Renal pelvis (tissue), 1 donor: ENCODE measurements at regions not wholly inside any gene's neighbourhood (a gene's known extent, or its start where the extent isn't known, plus 50 kb on each side); places are given as distances from the start of the nearest gene placed in this dataset.
"Not testable (repeated sequence)": the region's sequence is repeated elsewhere in the genome, so short reads cannot be mapped to it uniquely, and the experiment has no call there.

Source experiments
- DNase-seq: peaks from one replicate; pipeline ENCODE4 v3.0.0-alpha.2; 2013

DNA sequence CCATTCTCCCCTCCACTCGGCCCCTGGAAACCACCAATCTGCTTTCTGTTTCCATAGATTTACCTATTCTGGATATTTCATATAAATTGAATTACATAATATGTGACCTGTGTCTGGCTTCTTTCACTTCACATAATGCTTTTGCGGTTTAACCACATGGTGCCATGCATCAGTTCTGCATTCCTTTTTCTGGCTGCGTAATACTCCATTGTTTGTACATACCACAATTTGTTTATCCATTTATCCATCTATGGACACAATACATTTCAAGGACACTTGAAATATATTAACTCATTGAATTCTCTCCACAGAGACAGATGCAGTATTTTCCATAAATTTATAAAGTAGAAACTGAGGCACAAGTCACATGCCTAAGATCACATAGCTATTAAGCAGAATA lies 110.3 kb upstream of the ETV6 start:
- DNase-seq: no peak

DNA sequence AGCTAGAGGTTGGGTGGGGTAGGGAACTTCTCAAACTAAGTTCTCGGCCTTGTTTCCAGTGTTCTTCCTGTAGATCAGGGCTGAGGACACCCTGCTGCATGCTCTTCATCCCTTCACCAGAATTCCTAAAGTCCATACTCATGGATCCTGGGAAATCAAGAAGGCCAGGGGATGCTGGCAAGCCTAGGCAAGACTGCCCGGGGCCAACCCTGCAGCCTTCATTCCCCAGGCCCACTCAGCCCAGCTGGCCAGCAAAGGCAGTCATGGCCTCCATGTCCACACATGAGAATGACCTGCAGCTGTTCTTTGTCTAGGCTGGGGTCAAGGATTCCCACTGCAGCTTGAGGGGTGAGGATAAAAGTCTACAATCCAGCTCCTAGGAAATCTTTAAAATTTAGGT lies 109.3 kb upstream of the ETV6 start:
- no peak for DNase-seq

GRCh38 chr12:11540615-11541310 lies 108.7 kb upstream of the ETV6 start:
- DNase-seq: no peak

- DNase-seq: no peak
Observed at GRCh38 chr12:11542599-11542998, 106.9 kb upstream of the ETV6 start.

- DNase-seq: no peak
Observed at GRCh38 chr12:11543457-11544158, 105.9 kb upstream of the ETV6 start.

- no peak for DNase-seq
Observed at GRCh38 chr12:11545484-11546330, 103.8 kb upstream of the ETV6 start.

DNA sequence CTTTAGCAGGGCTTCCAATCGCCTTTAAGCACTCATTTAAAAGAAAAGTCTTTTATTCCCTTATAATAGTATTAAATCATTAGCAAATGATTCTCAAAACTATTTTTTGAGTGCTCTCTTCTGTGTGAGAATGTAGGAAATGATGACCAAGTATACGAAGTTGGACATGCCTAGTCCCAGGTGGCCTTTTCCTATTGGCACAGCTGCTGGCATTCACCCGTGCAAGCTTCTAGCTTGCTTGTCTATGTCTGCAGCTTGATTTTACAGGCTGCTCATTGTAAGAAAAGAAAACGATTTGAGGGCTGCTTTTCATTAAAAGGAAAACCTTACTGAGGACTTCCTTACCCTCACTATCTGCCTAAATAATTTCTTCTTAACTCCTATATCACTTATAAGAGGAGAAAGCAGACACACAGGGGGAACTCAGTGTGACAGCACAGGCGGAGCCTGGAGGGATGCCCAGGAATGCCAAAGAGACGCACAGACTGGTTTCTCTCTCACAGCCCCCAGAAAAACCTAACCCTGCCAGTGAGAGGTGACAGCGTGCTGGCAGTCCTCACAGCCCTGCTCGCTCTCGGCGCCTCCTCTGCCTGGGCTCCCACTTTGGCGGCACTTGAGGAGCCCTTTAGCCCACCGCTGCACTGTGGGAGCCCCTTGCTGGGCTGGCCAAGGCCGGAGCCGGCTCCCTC lies 102.7 kb upstream of the ETV6 start:
- not testable (repeated sequence) for DNase-seq

DNA sequence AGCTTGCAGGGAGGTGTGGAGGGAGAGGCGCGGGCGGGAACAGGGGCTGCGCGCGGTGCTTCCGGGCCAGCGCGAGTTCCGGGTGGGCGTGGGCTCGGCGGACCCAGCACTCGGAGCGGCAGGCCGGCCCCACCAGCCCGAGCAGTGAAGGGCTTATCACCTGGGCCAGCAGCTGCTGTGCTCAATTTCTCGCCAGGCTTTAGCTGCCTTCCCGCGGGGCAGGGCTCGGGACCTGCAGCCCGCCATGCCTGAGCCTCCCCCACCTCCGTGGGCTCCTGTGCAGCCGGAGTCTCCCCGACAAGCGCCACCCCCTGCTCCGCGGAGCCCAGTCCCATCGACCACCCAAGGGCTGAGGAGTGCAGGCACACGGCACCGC lies 102.2 kb upstream of the ETV6 start:
- DNase-seq: not testable (repeated sequence)

DNA sequence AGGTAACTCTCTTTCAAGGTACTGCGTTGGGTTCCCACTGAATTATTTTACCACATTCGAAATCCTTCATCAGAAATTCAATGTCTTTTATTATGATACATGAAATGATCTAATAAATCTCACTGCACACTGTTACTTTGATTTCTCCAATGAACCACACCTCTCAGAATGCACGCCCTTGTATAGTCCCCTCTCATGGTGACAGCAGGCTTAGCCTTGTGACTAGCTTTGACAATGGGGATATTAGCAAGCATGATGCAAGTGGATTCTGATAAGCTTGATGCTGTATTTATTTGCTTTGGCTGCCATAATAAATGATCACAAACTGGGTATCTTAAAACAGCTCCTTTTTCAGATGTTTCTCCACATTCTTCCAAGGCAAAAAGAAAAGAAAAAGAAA lies 100.4 kb upstream of the ETV6 start:
- no peak for DNase-seq

DNA sequence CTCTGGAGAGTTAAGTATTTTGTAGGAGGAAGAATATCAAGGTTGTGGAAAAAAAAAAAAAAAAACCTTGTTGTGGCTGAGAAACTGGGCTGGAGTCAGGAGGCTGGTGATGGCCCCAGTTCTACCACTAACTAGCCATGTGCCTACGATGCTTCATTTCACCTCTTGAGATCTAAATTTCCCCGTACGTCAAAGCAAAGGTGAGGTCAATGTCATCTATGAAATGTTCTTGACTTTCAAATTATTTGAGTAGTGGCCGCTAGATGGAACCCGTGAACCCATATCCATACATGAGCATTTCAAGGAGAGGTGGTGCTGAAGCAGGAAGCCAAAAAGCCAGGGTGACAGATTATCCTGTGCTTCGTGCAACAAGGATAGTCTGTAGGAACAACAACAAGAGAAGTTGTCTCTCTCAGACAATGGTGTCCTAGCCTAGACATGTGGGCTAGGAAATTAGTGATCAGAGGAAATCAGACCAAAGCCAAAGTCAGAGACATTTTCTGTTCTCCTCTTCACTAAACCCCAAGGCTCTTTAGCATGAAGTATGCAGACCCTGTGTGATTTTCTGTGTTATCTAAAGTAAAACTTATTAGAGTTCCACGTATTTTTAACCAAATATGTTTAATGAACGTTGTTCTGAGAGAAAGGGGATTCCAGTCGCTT lies 95.5 kb upstream of the ETV6 start:
- peak; percentile 50 for DNase-seq

DNA sequence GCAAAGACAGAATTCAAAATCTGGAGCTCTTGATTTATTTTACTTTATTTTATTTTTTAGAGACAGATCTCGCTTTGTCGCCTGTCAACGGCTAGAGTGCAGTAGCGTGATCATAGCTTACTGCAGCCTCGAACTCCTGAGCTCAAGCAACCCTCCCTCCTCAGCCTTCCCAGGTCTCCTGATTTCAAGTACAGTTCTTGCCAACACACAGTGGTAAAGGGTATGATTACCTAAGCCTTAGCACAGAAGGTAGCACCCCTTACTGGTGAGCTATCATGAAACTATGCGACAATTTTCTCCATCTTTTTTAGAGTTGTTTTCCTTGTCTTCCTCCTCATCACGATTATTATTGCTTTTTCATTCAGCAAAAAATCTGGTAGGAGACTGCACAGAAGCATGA lies 94.3 kb upstream of the ETV6 start:
- no peak for DNase-seq

- DNase-seq: no peak
Observed at GRCh38 chr12:11555743-11556625, 93.5 kb upstream of the ETV6 start.

GRCh38 chr12:11556682-11557081 lies 92.8 kb upstream of the ETV6 start:
- DNase-seq: no peak

DNA sequence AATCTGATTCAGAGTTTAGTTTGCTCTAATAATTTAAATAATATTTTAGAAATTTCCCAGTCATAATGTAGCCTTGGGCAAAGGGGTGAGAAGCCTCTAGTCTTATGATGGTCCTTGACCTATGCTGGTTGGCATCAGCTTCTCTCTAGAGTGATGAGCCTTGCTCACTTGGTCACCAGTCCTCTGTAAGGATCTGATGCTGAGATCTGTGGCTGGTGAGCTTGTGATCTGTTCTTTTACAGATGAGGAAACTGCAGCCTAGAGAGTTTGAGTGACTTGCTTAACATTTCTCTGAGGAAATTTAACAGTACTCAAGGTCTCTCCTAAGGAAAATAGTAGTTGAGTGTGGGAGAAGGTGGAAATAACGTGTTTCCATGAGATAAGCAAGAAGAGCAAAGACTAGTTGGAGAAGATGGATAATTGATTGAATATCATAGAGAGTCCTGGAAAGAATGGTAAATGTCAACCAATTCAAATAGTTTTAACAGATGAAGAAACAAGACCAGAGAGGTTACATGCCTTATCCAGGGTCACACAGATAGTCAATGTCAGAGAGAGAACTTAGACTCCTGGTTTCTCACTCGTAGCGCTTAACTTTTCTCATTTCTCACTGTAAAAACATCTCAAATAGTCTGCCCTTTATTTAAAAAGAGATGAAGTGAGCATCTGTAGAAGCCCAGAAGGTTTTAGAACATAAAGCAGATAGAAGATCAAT lies 89.7 kb upstream of the ETV6 start:
- no peak for DNase-seq

DNA sequence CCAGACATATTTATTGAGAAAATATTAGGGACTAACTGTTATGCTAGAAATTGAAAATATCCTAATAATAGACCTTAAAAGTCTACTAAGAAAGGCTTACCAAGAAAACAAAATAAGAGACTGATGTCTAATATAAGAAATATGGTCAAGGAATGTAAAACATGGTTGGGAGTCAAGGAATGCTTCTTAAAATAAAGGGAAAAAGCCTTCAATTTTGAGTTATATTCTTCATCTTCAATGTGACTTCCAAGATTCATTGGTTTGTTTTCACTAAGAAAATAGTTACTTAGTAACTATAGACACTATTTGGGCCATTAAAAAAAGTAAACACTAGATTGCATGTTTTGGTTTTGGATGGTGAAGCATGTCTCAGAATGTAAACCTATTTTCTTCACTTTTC lies 88.1 kb upstream of the ETV6 start:
- DNase-seq: no peak

- no peak for DNase-seq
Observed at GRCh38 chr12:11563785-11564739, 85.4 kb upstream of the ETV6 start.

- no peak for DNase-seq
Observed at GRCh38 chr12:11564984-11565651, 84.4 kb upstream of the ETV6 start.

DNA sequence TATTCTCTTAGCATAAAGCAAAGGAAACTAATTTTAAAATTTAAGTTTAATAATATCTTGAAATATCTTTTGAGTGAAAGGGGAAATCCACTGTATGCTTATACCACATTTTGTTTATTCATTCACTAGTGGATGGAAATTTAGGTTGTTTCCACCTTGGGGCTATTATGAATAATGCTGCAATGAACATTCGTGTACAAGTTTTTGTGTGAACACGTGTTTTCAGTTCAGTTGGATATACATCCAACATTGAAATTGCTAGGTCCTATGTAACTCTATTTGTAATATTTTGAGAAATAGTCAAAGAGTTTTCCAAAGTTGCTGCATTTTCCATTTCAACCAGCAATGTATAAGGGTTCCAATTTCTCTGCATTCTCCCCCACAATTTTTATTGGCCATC lies 83.7 kb upstream of the ETV6 start:
- no peak for DNase-seq
